SK-N-SH (cell line): ENCODE measurements at regions not wholly inside any gene's neighbourhood (a gene's known extent, or its start where the extent isn't known, plus 50 kb on each side); places are given as distances from the start of the nearest gene placed in this dataset.

ENCODE experiments used
- CTCF ChIA-PET: fragments of 300-600, 350-600 bp; formaldehyde crosslinking; extraction: SDS; loops from one replicate; lab custom pipeline; 2021; lab: Yijun Ruan, JAX
- POLR2A ChIA-PET: fragments of 350-600 bp; sonication (Branson Sonifier 250); formaldehyde crosslinking; extraction: SDS; loops from one replicate; lab custom pipeline; 2020; ENCODE audit warnings: antibody characterized with exemption, inconsistent platforms; lab: Yijun Ruan, JAX
- DNase-seq: peaks from one replicate; pipeline ENCODE4 v3.0.0; 2012
- H2AFZ ChIP-seq: fragments of 200-600 bp; sonication (generic); 2 replicates; pipeline ENCODE4 v1.8.1; 2016; ENCODE audit warnings: antibody characterized with exemption, mild to moderate bottlenecking, low read depth
- H3F3A ChIP-seq: fragments of 200-600 bp; sonication (generic); replicated peaks from 2 replicates; pipeline ENCODE3; 2016; ENCODE audit warnings: antibody characterized with exemption, mild to moderate bottlenecking; ENCODE audit not compliant: insufficient read depth
- H3K27ac ChIP-seq, 2 experiments: fragments of 200-500 bp in 1 of 2; fragments of 200-600 bp in 1 of 2; sonication (Bioruptor generic) in 1 of 2; sonication (generic), shearing (Covaris generic) in 1 of 2; 2 replicates each; pipeline versions ENCODE4 v1.5.1 to v1.6.1; 2014 to 2016; ENCODE audit warnings: low read depth in 2 of 2, inconsistent platforms in 1 of 2, low read length in 1 of 2, mild to moderate bottlenecking in 1 of 2, mixed read lengths in 1 of 2
- H3K27me3 ChIP-seq: fragments of 200-600 bp; sonication (generic), shearing (Covaris generic); 2 replicates; pipeline ENCODE4 v1.6.1; 2016; ENCODE audit warnings: mixed run types; ENCODE audit not compliant: insufficient read depth
- H3K36me3 ChIP-seq, 2 experiments: fragments of 200-500 bp in 1 of 2; fragments of 200-600 bp in 1 of 2; sonication (Bioruptor generic) in 1 of 2; sonication (generic) in 1 of 2; replicated peaks in 1 of 2; 2 replicates each; pipeline versions ENCODE3 to v1.5.1; 2014 to 2016; ENCODE audit warnings: low read length in 1 of 2, mild to moderate bottlenecking in 1 of 2; ENCODE audit not compliant: insufficient read depth in 2 of 2, control insufficient read depth in 1 of 2
- H3K4me1 ChIP-seq, 2 experiments: fragments of 200-500 bp in 1 of 2; fragments of 200-600 bp in 1 of 2; sonication (Bioruptor generic) in 1 of 2; sonication (generic), shearing (Covaris generic) in 1 of 2; 2 replicates each; pipeline versions ENCODE4 v1.5.1 to v1.6.1; 2014 to 2016; ENCODE audit warnings: low read depth in 1 of 2, low read length in 1 of 2, mixed run types in 1 of 2; ENCODE audit not compliant: insufficient read depth in 2 of 2, control insufficient read depth in 1 of 2
- H3K4me2 ChIP-seq: fragments of 200-600 bp; sonication (generic), shearing (Covaris generic); 2 replicates; pipeline ENCODE4 v1.6.1; 2017; ENCODE audit warnings: mixed run types
- H3K4me3 ChIP-seq, 2 experiments: fragments of 200-500 bp in 1 of 2; fragments of 200-600 bp in 1 of 2; sonication (Bioruptor generic) in 1 of 2; sonication (generic), shearing (Covaris generic) in 1 of 2; 2 replicates each; pipeline versions ENCODE4 v1.5.1 to v1.8.1; 2014 to 2016; ENCODE audit warnings: low read depth in 2 of 2, inconsistent platforms in 1 of 2, low read length in 1 of 2, mild to moderate bottlenecking in 1 of 2, mixed read lengths in 1 of 2, moderate library complexity in 1 of 2
- H3K79me2 ChIP-seq: fragments of 200-600 bp; sonication (generic); 2 replicates; pipeline ENCODE4 v1.8.1; 2017; ENCODE audit warnings: mild to moderate bottlenecking; ENCODE audit not compliant: insufficient read depth
- H3K9ac ChIP-seq: fragments of 200-600 bp; sonication (generic); 2 replicates; pipeline ENCODE4 v1.6.1; 2017; ENCODE audit warnings: mixed run types
- H3K9me2 ChIP-seq: fragments of 200-600 bp; sonication (generic); 2 replicates; pipeline ENCODE4 v1.6.1; 2017; ENCODE audit warnings: mixed run types
- H3K9me3 ChIP-seq: fragments of 200-600 bp; sonication (generic); 2 replicates; pipeline ENCODE4 v1.6.1; 2017; ENCODE audit warnings: mixed run types, mild to moderate bottlenecking, moderate library complexity
- H4K20me1 ChIP-seq: fragments of 200-600 bp; sonication (generic); 2 replicates; pipeline ENCODE4 v1.6.1; 2017; ENCODE audit warnings: mild to moderate bottlenecking, mixed run types; ENCODE audit not compliant: insufficient read depth
- ELF1 ChIP-seq: IDR thresholded peaks from 2 replicates; pipeline ENCODE4 v1.4.0; 2012
- EZH2phosphoT487 ChIP-seq: fragments of 200-600 bp; sonication (generic); IDR thresholded peaks from 2 replicates; pipeline ENCODE4 v1.6.1; 2017; ENCODE audit warnings: low read depth, mixed run types, mild to moderate bottlenecking, antibody characterized with exemption, moderate library complexity, borderline replicate concordance
- FOSL2 ChIP-seq: IDR thresholded peaks from 2 replicates; pipeline ENCODE4 v1.4.0; 2012; ENCODE audit warnings: low read depth, mild to moderate bottlenecking, moderate library complexity, borderline replicate concordance
- FOXJ3 ChIP-seq: sonication (generic); formaldehyde crosslinking; IDR thresholded peaks from 2 replicates; pipeline ENCODE4 v1.5.1; 2020; ENCODE audit warnings: mild to moderate bottlenecking, missing genetic modification reagents
- FOXM1 ChIP-seq: IDR thresholded peaks from 2 replicates; pipeline ENCODE4 v1.4.0; 2012; ENCODE audit warnings: low read depth, mild to moderate bottlenecking
- IRF3 ChIP-seq: fragments of 150-350 bp; IDR thresholded peaks from 2 replicates; pipeline ENCODE4 v1.6.1; 2016; ENCODE audit warnings: mild to moderate bottlenecking, low read depth, low read length
- JUND ChIP-seq: IDR thresholded peaks from 2 replicates; pipeline ENCODE4 v1.4.0; 2012
- MEF2A ChIP-seq: IDR thresholded peaks from 2 replicates; pipeline ENCODE4 v1.4.0; 2012; ENCODE audit warnings: low read depth, borderline replicate concordance
- NFIC ChIP-seq: IDR thresholded peaks from 2 replicates; pipeline ENCODE4 v1.4.0; 2012; ENCODE audit warnings: borderline replicate concordance
- NRF1 ChIP-seq: IDR thresholded peaks from 2 replicates; pipeline ENCODE4 v1.6.1; 2012; ENCODE audit warnings: low read depth, mild to moderate bottlenecking, low read length
- PBX3 ChIP-seq: IDR thresholded peaks from 2 replicates; pipeline ENCODE4; 2012
- POLR2AphosphoS5 ChIP-seq: IDR thresholded peaks from 2 replicates; pipeline ENCODE4 v1.6.1; 2012; ENCODE audit warnings: low read depth, low read length
- RFX5 ChIP-seq: IDR thresholded peaks from 2 replicates; pipeline ENCODE4 v1.6.1; 2012; ENCODE audit warnings: mild to moderate bottlenecking, improper control_type of control experiment, low read length
- RXRA ChIP-seq: IDR thresholded peaks from 2 replicates; pipeline ENCODE4 v1.4.0; 2012; ENCODE audit warnings: low read depth, mild to moderate bottlenecking, borderline replicate concordance
- TAF1 ChIP-seq: IDR thresholded peaks from 2 replicates; pipeline ENCODE4 v1.6.1; 2012; ENCODE audit warnings: low read depth, mild to moderate bottlenecking, low read length, moderate library complexity, borderline replicate concordance
- TCF12 ChIP-seq: IDR thresholded peaks from 2 replicates; pipeline ENCODE4 v1.4.0; 2012
- TEAD4 ChIP-seq: IDR thresholded peaks from 2 replicates; pipeline ENCODE4 v1.4.0; 2012; ENCODE audit warnings: mild to moderate bottlenecking, borderline replicate concordance; ENCODE audit not compliant: insufficient read depth
- USF1 ChIP-seq: IDR thresholded peaks from 2 replicates; pipeline ENCODE4 v1.4.0; 2012; ENCODE audit warnings: low read depth, borderline replicate concordance
- WGBS: methylation state at CpG from one replicate; pipeline ENCODE4 v1.1.6; 2017; ENCODE audit warnings: low lambda C conversion rate; 5-methylcytosine and 5-hydroxymethylcytosine counted together

- no peak for TF ChIP-seq PBX3
- TF ChIP-seq EZH2phosphoT487: no peak
- no peak for TF ChIP-seq FOSL2
- no peak for TF ChIP-seq POLR2AphosphoS5
- no peak for TF ChIP-seq IRF3
- TF ChIP-seq NRF1: no peak
- TF ChIP-seq JUND: no peak
- no peak for TF ChIP-seq TCF12
- TF ChIP-seq FOXJ3 (CRISPR knock-in tag): no peak
- no peak for TF ChIP-seq RXRA
Measured at GRCh38 chr3:59243476-59243875, 193.7 kb upstream of the CFAP20DC start (continued).

GRCh38 chr3:59240666-59241255 is 190.9 kb upstream of the CFAP20DC start:
- no peaks in the 10 kb centered on the region for H3K79me2 ChIP-seq
- H2AFZ ChIP-seq: no peak overlapping the region
- no peaks in the 10 kb centered on the region for H3K9me2 ChIP-seq
- H3K27me3 ChIP-seq: no peaks in the 10 kb centered on the region
- H3F3A ChIP-seq: peaks cover 5% of the 10 kb centered on the region
- H3K9me3 ChIP-seq: no peaks in the 10 kb centered on the region
- no peaks in the 10 kb centered on the region for H3K36me3 ChIP-seq
- no peak overlapping the region for H3K4me2 ChIP-seq
- no peak for DNase-seq
- WGBS: 60% methylated on average over 2 of the region's 2 CpGs
- CTCF ChIA-PET: interaction anchor here (0.6 kb wide), 1 partner anchor 79 kb away, joined by 3 read pairs; no protein-coding TSS in a partner anchor
- H3K27ac ChIP-seq: no peak overlapping the region
- no peaks in the 10 kb centered on the region for H4K20me1 ChIP-seq
- no peak overlapping the region for H3K9ac ChIP-seq
- POLR2A ChIA-PET: no interaction called here
- no peak overlapping the region for H3K4me3 ChIP-seq
- H3K4me1 ChIP-seq: peaks cover 9 to 11% of the 10 kb centered on the region in 2 experiments; a peak in 3 of 4 replicates
- TF ChIP-seq JUND (no peak), TAF1 (no peak), RFX5 (no peak), FOXM1 (no peak), ELF1 (no peak), NFIC (no peak), MEF2A (no peak), NRF1 (no peak), USF1 (no peak), TEAD4 (no peak)
